GM04504 (cell line): ENCODE measurements at regions not wholly inside any gene's neighbourhood (a gene's known extent, or its start where the extent isn't known, plus 50 kb on each side); places are given as distances from the start of the nearest gene placed in this dataset.

Experiments used
- DNase-seq: peaks from one replicate; pipeline ENCODE4 v3.0.0-alpha.2; 2012; ENCODE audit warnings: low read depth

- DNase-seq = no peak
Measured at GRCh38 chr4:13182133-13182532, 302.0 kb downstream of the RAB28 start.

- DNase-seq = no peak
Measured at GRCh38 chr4:13181681-13182080, 302.5 kb downstream of the RAB28 start.

- no peak for DNase-seq
Measured at GRCh38 chr4:13180701-13181100, 303.4 kb downstream of the RAB28 start.

GRCh38 chr4:13178621-13179020 is 305.5 kb downstream of the RAB28 start:
- DNase-seq = no peak

DNA sequence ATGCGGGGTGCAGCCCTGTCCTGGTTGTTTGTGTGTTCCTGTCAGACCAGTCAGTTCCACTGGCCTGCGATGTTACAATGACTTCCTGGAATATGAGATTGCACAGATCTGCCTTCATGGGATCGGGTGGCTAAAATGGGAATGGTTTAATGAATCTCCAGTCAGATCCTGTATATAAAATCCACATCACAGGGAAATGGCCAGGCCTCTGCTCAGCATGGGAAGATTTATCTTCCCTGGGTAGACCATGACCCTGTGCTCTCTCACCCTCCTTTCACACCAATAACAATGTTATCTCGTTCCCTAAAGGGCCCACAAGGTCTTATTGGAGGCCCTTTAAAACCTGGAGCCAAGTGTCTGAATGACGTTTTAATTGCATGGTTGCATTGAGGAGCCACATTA is 307.4 kb downstream of the RAB28 start:
- no peak for DNase-seq

DNA sequence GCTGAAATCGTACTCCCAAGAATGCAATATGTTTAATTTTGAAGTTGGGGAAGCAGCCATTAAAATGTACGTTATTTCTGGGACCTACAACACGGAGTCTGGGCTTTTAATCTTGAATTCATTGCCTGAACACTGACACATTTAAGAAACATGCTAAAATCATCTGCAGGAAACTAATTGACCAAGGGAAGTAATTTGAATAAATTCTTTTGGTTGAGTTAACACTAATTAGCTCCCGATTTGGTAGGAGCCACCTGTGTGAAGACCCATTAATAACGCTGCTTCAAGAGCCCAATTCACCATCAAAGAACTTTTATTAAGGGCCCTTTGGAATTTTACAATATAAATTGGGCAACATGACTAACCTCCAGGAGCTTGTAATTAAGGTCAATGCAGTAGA is 309.2 kb downstream of the RAB28 start:
- DNase-seq = no peak

DNA sequence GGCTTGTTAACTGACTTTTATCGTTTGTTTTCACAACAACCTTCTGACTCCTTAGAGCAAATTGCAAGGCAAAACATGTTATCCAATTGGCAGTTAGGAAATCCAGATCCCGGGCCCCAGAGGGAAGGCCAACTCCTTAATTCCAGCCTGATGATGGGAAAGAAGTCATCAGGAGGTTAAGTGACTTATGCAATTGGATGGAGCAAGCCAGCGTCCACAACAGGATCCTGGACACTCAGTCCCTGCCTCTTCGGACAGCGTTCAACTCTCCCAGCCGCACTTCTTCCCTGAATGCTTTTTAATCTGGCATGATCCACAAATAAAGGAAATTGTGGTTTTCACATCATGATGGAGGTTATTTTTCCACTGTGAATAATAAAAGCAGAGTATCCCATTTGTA is 310.1 kb downstream of the RAB28 start:
- DNase-seq = no peak

GRCh38 chr4:13171292-13172057 is 312.7 kb downstream of the RAB28 start:
- no peak for DNase-seq

DNA sequence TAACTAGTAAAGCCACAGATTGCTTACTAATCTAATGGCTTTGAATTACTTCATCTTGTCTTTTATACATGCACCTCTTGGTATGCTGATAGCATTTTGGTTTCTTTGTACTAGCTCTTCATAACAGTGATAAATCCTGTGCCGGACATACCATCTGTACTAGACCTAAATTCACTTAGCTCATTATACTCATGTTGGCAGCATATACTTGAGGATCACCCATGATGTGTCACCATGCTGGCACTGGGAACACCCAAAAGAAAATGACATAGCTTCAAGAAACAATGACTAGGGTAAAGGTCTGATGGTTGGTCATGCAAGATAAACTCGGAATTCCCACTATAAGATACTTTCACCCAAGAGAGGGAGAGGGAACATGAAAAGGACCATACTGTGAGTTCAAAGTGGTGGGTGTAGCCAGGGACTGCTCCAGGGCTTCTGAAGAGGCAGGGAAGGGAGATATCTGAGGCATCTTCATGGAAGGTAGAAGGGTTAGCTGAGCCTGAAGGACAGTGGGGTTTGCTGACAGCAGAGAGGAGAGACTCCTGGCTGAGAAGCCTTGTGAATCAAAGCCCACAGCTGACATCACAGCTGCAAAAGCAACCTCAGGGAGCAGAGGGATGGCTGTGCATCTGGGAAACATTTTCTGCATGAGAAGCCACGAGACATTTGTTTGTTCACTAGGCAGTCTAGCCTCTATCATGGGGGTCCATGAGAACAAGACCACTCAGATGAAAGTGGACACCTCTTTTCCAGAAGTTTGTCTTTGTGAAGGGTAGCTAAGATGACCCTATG is 314.2 kb downstream of the RAB28 start:
- DNase-seq = no peak

DNA sequence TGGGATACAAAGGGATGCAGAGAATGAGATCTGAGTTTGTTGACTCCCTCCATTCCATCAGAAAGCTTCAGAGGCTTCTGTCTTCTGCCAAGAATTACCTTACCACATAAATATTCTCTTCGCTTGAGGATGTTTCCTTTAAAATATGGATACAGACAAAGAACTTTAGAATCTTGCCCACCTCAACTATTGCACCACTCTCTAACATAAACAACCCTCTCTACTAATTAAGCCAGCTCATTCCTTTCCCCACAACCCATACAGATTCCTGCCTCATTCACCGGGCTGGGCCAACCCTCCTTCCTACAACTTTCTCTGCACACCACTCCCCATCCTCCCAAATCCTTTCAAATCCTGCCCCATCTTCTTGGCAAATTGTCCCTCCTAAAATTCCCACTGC is 315.8 kb downstream of the RAB28 start:
- no peak for DNase-seq

DNA sequence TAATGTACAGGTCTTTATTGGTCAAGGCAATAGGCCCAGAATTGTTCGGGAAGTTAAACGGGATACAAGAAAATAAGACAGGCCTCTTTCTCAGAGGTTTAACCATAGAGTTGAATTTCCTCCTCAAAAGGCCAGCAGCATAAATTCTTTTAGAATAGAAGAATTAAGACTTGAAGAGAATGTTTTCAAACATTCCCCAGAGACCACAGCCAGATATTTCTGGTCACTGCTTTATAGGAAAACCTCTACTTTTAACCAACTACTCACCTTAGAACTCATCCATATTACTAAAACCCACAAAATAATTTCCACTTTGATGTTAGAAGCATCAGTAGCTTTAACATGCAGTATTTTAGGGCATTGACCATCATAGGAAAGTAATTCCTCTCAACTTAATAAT is 317.9 kb downstream of the RAB28 start:
- no peak for DNase-seq

GRCh38 chr4:13164783-13165331 is 319.3 kb downstream of the RAB28 start:
- DNase-seq = no peak

GRCh38 chr4:13162886-13163285 is 321.3 kb downstream of the RAB28 start:
- DNase-seq = no peak

DNA sequence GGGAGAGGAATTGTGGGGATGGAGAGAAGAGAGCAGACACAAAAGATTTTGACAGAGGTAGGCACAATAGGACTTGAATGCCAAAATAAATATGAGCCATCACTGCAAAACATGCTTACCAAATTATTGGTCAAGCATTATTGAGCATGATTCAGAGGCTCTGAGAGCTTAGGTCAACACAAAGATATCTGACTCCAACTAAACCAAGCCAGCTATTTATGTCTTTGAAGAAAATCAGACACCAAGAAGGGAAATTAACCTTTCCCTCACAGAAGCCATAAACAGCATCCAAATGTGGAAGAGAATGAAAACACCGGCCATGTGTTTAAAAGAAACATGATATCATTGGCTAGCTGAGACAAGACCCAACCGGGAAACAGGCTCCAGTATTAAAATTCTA is 323.2 kb downstream of the RAB28 start:
- no peak for DNase-seq

GRCh38 chr4:13159041-13159620 is 325.0 kb downstream of the RAB28 start:
- DNase-seq = no peak

DNA sequence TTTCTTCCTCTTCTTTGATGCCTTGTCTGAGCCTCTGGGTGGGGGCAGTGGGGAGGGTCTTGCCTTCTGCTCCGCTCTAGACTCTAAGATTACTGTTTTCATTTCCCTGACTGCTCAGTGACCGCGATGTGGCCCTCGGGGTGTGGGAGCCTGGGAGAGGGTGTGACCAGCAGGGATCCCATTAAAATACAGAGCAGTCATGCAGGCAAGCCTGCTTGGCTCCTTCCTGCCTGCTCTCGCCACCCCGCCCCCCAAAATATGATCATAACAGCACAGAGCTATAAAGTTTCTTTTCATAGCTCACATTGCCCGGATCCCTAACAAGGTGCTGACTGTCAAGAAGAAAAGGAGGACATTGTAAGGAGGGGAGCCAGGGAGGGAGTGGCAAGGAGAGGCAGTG is 332.9 kb downstream of the RAB28 start:
- DNase-seq = no peak

DNA sequence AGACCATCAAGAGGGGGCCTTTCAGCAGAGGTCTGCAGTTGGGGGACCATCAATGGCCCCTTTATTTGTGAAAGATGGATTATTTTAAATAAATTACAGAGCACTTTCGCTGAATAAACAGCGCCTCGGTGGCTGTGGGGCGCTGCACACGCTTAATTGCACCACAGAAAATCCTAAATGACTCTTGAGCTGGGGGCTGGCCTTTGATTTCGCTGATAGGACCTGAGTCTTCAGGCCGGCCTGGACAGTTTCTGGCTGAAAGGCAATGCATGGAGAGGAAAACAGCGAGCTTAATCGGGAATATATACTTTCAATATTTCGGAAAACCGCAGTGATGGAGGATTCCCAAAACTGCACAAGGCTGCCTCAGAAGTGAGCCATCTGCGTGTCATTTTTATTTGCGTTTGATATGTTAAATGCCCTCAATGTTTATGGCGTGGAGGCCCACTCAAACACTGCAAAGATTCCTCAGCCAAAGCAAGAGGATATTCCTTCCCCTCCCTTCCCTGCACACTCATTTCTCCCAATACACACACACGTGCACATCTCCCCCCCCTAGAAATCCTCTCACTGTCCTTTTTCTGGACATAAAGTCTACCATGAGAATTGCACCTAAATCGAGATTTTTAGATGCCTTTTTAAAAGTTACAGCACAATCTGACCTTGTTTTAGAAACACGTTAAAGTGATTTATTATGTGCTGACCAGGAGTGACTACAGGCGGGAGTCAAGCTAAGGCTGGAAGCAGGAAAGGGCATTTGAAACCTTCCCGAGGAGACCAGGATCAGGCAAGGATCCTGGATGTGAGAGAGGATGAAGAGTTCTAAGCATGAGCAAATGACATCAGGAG is 340.7 kb downstream of the RAB28 start:
- DNase-seq = no peak

DNA sequence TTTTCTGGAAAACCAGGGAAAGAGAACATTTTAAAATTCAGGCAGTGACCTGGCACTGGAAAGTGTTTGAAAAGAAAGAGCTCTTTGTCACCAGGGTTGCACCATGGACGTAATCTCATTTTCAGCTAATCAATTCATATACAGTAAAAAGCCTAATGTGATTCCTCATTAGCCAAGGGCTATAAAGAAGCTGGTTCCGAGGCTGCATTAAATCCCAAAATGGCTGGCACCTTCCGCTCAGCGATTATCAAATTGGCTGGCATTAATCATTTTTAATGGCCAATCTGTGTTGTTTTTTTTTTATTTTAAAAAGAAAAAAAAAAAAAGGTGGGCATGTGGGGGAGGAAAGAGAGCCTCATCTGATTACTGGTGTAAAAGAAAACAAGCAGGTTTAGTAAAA is 341.4 kb downstream of the RAB28 start:
- no peak for DNase-seq

DNA sequence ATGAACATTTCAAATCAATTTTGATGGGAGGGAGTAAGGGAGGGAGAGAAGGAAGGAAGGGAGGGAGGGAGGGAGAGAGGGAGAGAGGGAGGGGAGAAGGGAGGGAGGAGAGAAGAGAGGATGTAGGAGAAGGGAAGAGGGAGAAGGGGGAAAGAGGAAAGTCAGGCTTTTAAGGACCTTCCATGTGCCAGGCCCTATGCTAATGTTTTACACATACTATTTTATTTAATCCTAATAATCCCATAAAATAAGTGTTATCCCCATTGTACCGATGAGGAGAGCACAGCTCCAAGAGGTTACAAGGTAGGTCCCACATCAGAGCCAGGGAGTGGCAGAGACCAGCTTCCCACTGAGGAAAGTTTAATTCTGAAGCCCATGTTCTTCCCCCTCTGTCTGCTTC is 341.9 kb downstream of the RAB28 start:
- DNase-seq = no peak

DNA sequence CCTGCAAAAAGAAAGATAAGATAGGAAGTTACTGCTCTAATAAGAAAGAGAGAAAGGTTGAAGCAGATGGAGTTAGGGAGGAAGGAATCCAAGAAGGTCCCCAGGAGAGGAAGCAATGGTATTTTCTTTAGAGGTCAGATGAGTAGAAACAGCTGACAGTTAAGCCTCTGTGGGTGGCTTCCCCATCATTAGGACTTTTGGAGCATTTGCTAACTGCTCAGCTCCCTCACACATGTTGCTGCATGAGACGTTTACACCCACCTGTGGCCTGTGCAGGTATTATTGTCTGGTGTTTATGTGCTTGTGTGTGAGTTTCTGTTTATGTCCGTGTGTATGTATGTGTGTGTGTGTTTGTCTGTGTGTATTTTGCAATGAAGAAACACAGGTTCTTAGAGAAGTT is 346.8 kb downstream of the RAB28 start:
- DNase-seq = no peak

- DNase-seq = no peak
Measured at GRCh38 chr4:13133700-13134099, 350.4 kb downstream of the RAB28 start.

DNA sequence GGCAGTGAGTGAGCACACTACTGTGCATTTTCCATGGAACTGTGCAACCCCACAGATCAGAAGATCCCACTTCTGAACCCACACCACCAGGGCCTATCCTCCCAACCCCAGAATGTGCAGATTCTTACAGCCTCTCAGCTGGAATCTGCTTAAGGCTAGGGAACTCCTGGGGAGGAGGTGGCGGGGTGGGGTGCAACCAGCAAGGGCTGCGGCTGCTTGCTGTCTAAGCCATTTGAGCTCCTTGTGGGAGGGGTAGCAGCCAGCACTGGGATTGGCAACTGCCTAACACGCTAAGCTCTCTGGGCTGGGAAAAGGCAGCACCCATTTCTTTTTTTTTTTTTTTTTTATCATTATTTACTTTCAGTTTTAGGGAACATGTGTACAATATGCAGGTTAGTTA is 353.3 kb downstream of the RAB28 start:
- DNase-seq = no peak
